ENCODE measurements at regions not wholly inside any gene's neighbourhood (a gene's known extent, or its start where the extent isn't known, plus 50 kb on each side); places are given as distances from the start of the nearest gene placed in this dataset.

- WGBS (ENCODE audit: low lambda C conversion rate, missing lambda C conversion rate) = 77% methylated on average over 4 of the region's 4 CpGs
- Histone ChIP-seq H3K36me3 (replicated peaks; ENCODE audit: insufficient read depth, low read depth) (no peaks in the 10 kb centered on the region), H3K9me2 (replicated peaks; ENCODE audit: insufficient read depth) (no peaks in the 10 kb centered on the region), H3K27me3 (no peaks in the 10 kb centered on the region), H4K20me1 (ENCODE audit: insufficient read depth, poor library complexity, severe bottlenecking) (no peaks in the 10 kb centered on the region), H3K4me1 (ENCODE audit: insufficient read depth) (no peaks in the 10 kb centered on the region), H3K4me3 (no peak overlapping the region), H3K27ac (no peak overlapping the region), H3K79me2 (no peaks in the 10 kb centered on the region), H2AFZ (no peak overlapping the region), H3K4me2 (no peak overlapping the region), H3K9me3 (ENCODE audit: low read depth) (no peaks in the 10 kb centered on the region)
- no peak for DNase-seq (ENCODE audit: low spot score)
- TF ChIP-seq CTCF (IDR thresholded peaks at IDR 0.05; ENCODE audit: poor library complexity) = no peak
- no peak for TF ChIP-seq EZH2 (IDR thresholded peaks at IDR 0.05; ENCODE audit: borderline replicate concordance)
- TF ChIP-seq EZH2phosphoT487 (IDR thresholded peaks at IDR 0.05; ENCODE audit: low read depth, severe bottlenecking, unreplicated experiment) = no peak
These were observed 1237.8 kb downstream of the SUCLG1 start for GRCh38 chr2:83221258-83221657.

- Histone ChIP-seq H3K4me1 (ENCODE audit: insufficient read depth) (no peaks in the 10 kb centered on the region), H3K79me2 (no peaks in the 10 kb centered on the region), H3K36me3 (replicated peaks; ENCODE audit: insufficient read depth, low read depth) (no peaks in the 10 kb centered on the region), H2AFZ (no peak overlapping the region), H3K27me3 (no peaks in the 10 kb centered on the region), H3K9me3 (ENCODE audit: low read depth) (no peaks in the 10 kb centered on the region), H3K4me2 (no peak overlapping the region), H3K27ac (no peak overlapping the region), H4K20me1 (ENCODE audit: insufficient read depth, poor library complexity, severe bottlenecking) (no peaks in the 10 kb centered on the region), H3K9me2 (replicated peaks; ENCODE audit: insufficient read depth) (no peaks in the 10 kb centered on the region), H3K4me3 (no peak overlapping the region)
- DNase-seq (ENCODE audit: low spot score) = no peak
- TF ChIP-seq CTCF (IDR thresholded peaks at IDR 0.05; ENCODE audit: poor library complexity) = no peak
- no peak for TF ChIP-seq EZH2 (IDR thresholded peaks at IDR 0.05; ENCODE audit: borderline replicate concordance)
- TF ChIP-seq EZH2phosphoT487 (IDR thresholded peaks at IDR 0.05; ENCODE audit: low read depth, severe bottlenecking, unreplicated experiment) = no peak
- WGBS (ENCODE audit: low lambda C conversion rate, missing lambda C conversion rate) = 87% methylated on average over 4 of the region's 4 CpGs
These were observed 1241.2 kb downstream of the SUCLG1 start for GRCh38 chr2:83217854-83218253.

- Histone ChIP-seq H3K4me2 (no peak overlapping the region), H3K36me3 (replicated peaks; ENCODE audit: insufficient read depth, low read depth) (no peaks in the 10 kb centered on the region), H3K4me1 (ENCODE audit: insufficient read depth) (no peaks in the 10 kb centered on the region), H3K9me3 (ENCODE audit: low read depth) (no peaks in the 10 kb centered on the region), H3K4me3 (no peak overlapping the region), H3K27ac (no peak overlapping the region), H3K9me2 (replicated peaks; ENCODE audit: insufficient read depth) (no peaks in the 10 kb centered on the region), H4K20me1 (ENCODE audit: insufficient read depth, poor library complexity, severe bottlenecking) (no peaks in the 10 kb centered on the region), H2AFZ (no peak overlapping the region), H3K27me3 (no peaks in the 10 kb centered on the region), H3K79me2 (no peaks in the 10 kb centered on the region)
- TF ChIP-seq CTCF (IDR thresholded peaks at IDR 0.05; ENCODE audit: poor library complexity) (peak; percentile 86), EZH2 (IDR thresholded peaks at IDR 0.05; ENCODE audit: borderline replicate concordance) (no peak)
- DNase-seq (ENCODE audit: low spot score) = peak; percentile 37
- WGBS (ENCODE audit: low lambda C conversion rate, missing lambda C conversion rate) = 8% methylated on average over 1 of the region's 1 CpG
These were observed 1262.9 kb downstream of the SUCLG1 start for GRCh38 chr2:83196225-83196624.

GRCh38 chr2:83191316-83191715 is 1267.8 kb downstream of the SUCLG1 start:
- Histone ChIP-seq H3K27ac (no peak overlapping the region), H3K79me2 (no peaks in the 10 kb centered on the region), H3K27me3 (no peaks in the 10 kb centered on the region), H3K4me2 (no peak overlapping the region), H3K36me3 (replicated peaks; ENCODE audit: insufficient read depth, low read depth) (no peaks in the 10 kb centered on the region), H2AFZ (no peak overlapping the region), H3K9me2 (replicated peaks; ENCODE audit: insufficient read depth) (no peaks in the 10 kb centered on the region), H3K4me3 (no peak overlapping the region), H3K4me1 (ENCODE audit: insufficient read depth) (no peaks in the 10 kb centered on the region), H3K9me3 (ENCODE audit: low read depth) (no peaks in the 10 kb centered on the region), H4K20me1 (ENCODE audit: insufficient read depth, poor library complexity, severe bottlenecking) (no peaks in the 10 kb centered on the region)
- TF ChIP-seq EZH2phosphoT487 (IDR thresholded peaks at IDR 0.05; ENCODE audit: low read depth, severe bottlenecking, unreplicated experiment) (no peak), CTCF (IDR thresholded peaks at IDR 0.05; ENCODE audit: poor library complexity) (no peak), EZH2 (IDR thresholded peaks at IDR 0.05; ENCODE audit: borderline replicate concordance) (no peak)
- WGBS (ENCODE audit: low lambda C conversion rate, missing lambda C conversion rate) = 74% methylated on average over 2 of the region's 2 CpGs
- DNase-seq (ENCODE audit: low spot score) = no peak
